ENCODE measurements at regions not wholly inside any gene's neighbourhood (a gene's known extent, or its start where the extent isn't known, plus 50 kb on each side); places are given as distances from the start of the nearest gene placed in this dataset.

DNA sequence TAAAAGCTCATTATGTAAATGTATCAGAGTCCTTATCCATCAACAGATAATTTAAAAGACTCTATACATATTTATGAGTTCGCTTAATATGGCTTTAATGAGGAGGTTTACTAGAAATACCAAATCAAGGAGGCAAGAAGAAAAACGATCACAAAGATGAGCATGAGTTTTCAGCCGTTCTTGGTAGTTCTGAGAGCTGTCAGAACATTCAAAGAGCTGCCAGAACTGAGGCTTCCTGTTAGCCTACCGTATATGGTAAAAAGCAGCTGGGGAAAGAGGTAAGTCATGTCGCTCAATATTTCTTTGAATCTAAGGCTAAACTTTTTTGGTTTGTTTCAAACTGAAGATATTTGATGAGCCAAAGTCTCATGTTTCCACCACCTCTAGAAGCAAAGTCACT lies 115.3 kb upstream of the PLXNC1 start:
- H3K4me3 ChIP-seq = no peak overlapping the region
- TF ChIP-seq, protein P1, sequence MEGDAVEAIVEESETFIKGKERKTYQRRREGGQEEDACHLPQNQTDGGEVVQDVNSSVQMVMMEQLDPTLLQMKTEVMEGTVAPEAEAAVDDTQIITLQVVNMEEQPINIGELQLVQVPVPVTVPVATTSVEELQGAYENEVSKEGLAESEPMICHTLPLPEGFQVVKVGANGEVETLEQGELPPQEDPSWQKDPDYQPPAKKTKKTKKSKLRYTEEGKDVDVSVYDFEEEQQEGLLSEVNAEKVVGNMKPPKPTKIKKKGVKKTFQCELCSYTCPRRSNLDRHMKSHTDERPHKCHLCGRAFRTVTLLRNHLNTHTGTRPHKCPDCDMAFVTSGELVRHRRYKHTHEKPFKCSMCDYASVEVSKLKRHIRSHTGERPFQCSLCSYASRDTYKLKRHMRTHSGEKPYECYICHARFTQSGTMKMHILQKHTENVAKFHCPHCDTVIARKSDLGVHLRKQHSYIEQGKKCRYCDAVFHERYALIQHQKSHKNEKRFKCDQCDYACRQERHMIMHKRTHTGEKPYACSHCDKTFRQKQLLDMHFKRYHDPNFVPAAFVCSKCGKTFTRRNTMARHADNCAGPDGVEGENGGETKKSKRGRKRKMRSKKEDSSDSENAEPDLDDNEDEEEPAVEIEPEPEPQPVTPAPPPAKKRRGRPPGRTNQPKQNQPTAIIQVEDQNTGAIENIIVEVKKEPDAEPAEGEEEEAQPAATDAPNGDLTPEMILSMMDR (IDR thresholded peaks at IDR 0.05) = no peak
- intact Hi-C loops (cut with DNase I; ENCODE audit: low total_unique reads) = no loop called here
- H3K36me3 ChIP-seq = no peaks in the 10 kb centered on the region
- DNase-seq = no peak
- no peak overlapping the region for H3K27ac ChIP-seq
- H3K9me3 ChIP-seq = peaks cover 0 to 3% (median 1%) of the 10 kb centered on the region in 3 donors
- H3K4me1 ChIP-seq = no peaks in the 10 kb centered on the region
- no peaks in the 10 kb centered on the region for H3K27me3 ChIP-seq

- Histone ChIP-seq H3K4me3 (no peak overlapping the region), H3K36me3 (no peaks in the 10 kb centered on the region), H3K9me3 (peaks cover 0 to 8% (median 3%) of the 10 kb centered on the region in 3 donors), H3K27me3 (no peaks in the 10 kb centered on the region), H3K27ac (no peak overlapping the region), H3K4me1 (no peaks in the 10 kb centered on the region)
- TF ChIP-seq, protein P1 (IDR thresholded peaks at IDR 0.05) = no peak
- intact Hi-C loops (cut with DNase I; ENCODE audit: low total_unique reads) = no loop called here
- no peak for DNase-seq
Observed at GRCh38 chr12:94033784-94034183, 114.6 kb upstream of the PLXNC1 start.

GRCh38 chr12:94037444-94037843 lies 110.9 kb upstream of the PLXNC1 start:
- H3K36me3 ChIP-seq = no peaks in the 10 kb centered on the region
- no peaks in the 10 kb centered on the region for H3K4me1 ChIP-seq
- TF ChIP-seq, protein P1 (IDR thresholded peaks at IDR 0.05) = no peak
- H3K9me3 ChIP-seq = peaks cover 0 to 20% (median 3%) of the 10 kb centered on the region in 3 donors
- H3K27me3 ChIP-seq = no peaks in the 10 kb centered on the region
- H3K27ac ChIP-seq = no peak overlapping the region
- no peak overlapping the region for H3K4me3 ChIP-seq
- no peak for DNase-seq
- intact Hi-C loops (cut with DNase I; ENCODE audit: low total_unique reads) = no loop called here

GRCh38 chr12:94038605-94039004 lies 109.8 kb upstream of the PLXNC1 start:
- H3K4me1 ChIP-seq = no peaks in the 10 kb centered on the region
- H3K27ac ChIP-seq = no peak overlapping the region
- TF ChIP-seq, protein P1 (IDR thresholded peaks at IDR 0.05) = no peak
- no peaks in the 10 kb centered on the region for H3K36me3 ChIP-seq
- DNase-seq = no peak
- intact Hi-C loops (cut with DNase I; ENCODE audit: low total_unique reads) = no loop called here
- peaks cover 0 to 20% (median 3%) of the 10 kb centered on the region in 3 donors for H3K9me3 ChIP-seq
- no peaks in the 10 kb centered on the region for H3K27me3 ChIP-seq
- no peak overlapping the region for H3K4me3 ChIP-seq

DNA sequence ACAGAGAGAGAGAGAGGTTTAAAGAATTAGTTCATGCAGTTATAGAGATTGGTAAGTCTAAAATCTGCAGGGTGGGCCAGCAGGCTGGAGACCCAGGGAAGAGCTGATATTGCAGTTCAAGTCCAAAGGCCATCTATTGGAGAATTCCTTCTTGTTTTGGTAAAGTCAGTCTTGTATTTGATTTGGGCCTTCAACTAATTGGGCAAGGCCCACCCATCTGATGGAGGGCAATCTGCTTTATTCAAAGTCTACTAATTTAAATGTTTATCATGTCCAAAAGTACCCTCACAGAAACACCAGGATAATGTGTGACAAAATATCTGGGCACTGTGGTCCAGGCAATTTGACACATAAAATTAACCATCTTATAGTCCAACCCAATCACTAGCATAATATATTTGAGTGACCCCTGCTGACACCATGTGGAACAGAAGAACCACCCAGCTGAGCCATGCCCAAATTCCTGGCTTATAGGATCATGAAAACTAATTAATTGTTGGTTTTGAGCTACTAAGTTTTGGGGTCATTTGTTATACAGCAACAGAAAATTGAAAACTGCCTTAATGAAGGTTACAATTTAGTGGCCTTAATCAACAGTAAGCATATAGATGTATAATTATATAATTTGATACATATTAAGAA lies 109.1 kb upstream of the PLXNC1 start:
- intact Hi-C loops (cut with DNase I; ENCODE audit: low total_unique reads) = no loop called here
- Histone ChIP-seq H3K27ac (no peak overlapping the region), H3K4me3 (no peak overlapping the region), H3K27me3 (no peaks in the 10 kb centered on the region), H3K9me3 (peaks cover 0 to 20% (median 3%) of the 10 kb centered on the region in 3 donors), H3K4me1 (no peaks in the 10 kb centered on the region), H3K36me3 (no peaks in the 10 kb centered on the region)
- no peak for DNase-seq
- TF ChIP-seq, protein P1 (IDR thresholded peaks at IDR 0.05) = no peak
